ENCODE measurements at regions not wholly inside any gene's neighbourhood (a gene's known extent, or its start where the extent isn't known, plus 50 kb on each side); places are given as distances from the start of the nearest gene placed in this dataset.

GRCh38 chr4:10773010-10773409, 88.4 kb upstream of the CLNK start:
- TF ChIP-seq SIN3A (IDR thresholded peaks at IDR 0.05; ENCODE audit: low read depth) (no peak), CTCF (IDR thresholded peaks at IDR 0.05 in 2 of 3, conservative IDR thresholded peaks at IDR 0.05 in 1 of 3; ENCODE audit: borderline replicate concordance in 1 of 3, insufficient read depth in 1 of 3, low read depth in 2 of 3, low read length in 2 of 3) (no peak), FOSL1 (IDR thresholded peaks at IDR 0.05; ENCODE audit: low read depth) (no peak), SP1 (IDR thresholded peaks at IDR 0.05; ENCODE audit: low read depth) (no peak), POLR2A (IDR thresholded peaks at IDR 0.05; ENCODE audit: borderline replicate concordance, extremely low read depth, insufficient read depth, insufficient read length) (no peak), ZNF274 (IDR thresholded peaks at IDR 0.05; ENCODE audit: low read depth, low read length) (no peak), ATF3 (IDR thresholded peaks at IDR 0.05) (no peak), ZFX (IDR thresholded peaks at IDR 0.05) (no peak), RAD21 (IDR thresholded peaks at IDR 0.05; ENCODE audit: low read depth) (no peak), POLR2AphosphoS5 (IDR thresholded peaks at IDR 0.05; ENCODE audit: low read depth, low read length) (no peak), CEBPB (IDR thresholded peaks at IDR 0.05; ENCODE audit: low read depth) (no peak), ZBTB33 (IDR thresholded peaks at IDR 0.05; ENCODE audit: extremely low read depth, insufficient replicate concordance, low read length) (no peak), ELF1 (IDR thresholded peaks at IDR 0.05; ENCODE audit: borderline replicate concordance, low read depth) (no peak), EZH2 (IDR thresholded peaks at IDR 0.05) (no peak)
- BruUV-seq (replicated peaks): no TSS peak
- Histone ChIP-seq H3K36me3 (ENCODE audit: control insufficient read depth in 1 of 2, insufficient read depth in 2 of 2, low read length in 2 of 2) (no peaks in the 10 kb centered on the region), H3K4me3 (replicated peaks in 1 of 2; ENCODE audit: low read depth in 1 of 2, low read length in 2 of 2) (no peak overlapping the region), H3K4me1 (ENCODE audit: control insufficient read depth in 1 of 2, insufficient read depth in 2 of 2, low read length in 2 of 2) (peaks cover 0 to 5% of the 10 kb centered on the region in 2 experiments; a peak in 1 of 4 replicates), H3K27me3 (ENCODE audit: insufficient read depth, low read length) (no peaks in the 10 kb centered on the region), H3K79me2 (ENCODE audit: insufficient read depth, low read length) (no peaks in the 10 kb centered on the region), H3K9me2 (ENCODE audit: insufficient read depth) (no peaks in the 10 kb centered on the region), H2AFZ (ENCODE audit: low read depth, low read length, poor library complexity, severe bottlenecking) (no peak overlapping the region), H4K20me1 (ENCODE audit: insufficient read depth) (no peaks in the 10 kb centered on the region), H3K9me3 (ENCODE audit: control insufficient read depth in 1 of 2, insufficient read depth in 1 of 2, low read depth in 1 of 2, low read length in 2 of 2) (no peaks in the 10 kb centered on the region), H3K27ac (ENCODE audit: low read depth, low read length) (no peak overlapping the region), H3K4me2 (ENCODE audit: low read length) (no peak overlapping the region), H3K9ac (ENCODE audit: low read length) (no peak overlapping the region)
- POLR2A ChIA-PET: no interaction called here
- ATAC-seq: no peak
- intact Hi-C loops (cut with micrococcal nuclease): no loop called here
- RAD21 ChIA-PET (ENCODE audit: low non-redundant PET in 1 of 2, low total read pairs in 2 of 2, uncharacterized antibody in 2 of 2, unreplicated experiment in 2 of 2): no interaction called here
- DNase-seq (ENCODE audit: low read depth, low spot score): no peak
- CTCF ChIA-PET: no interaction called here
